ENCODE measurements at regions not wholly inside any gene's neighbourhood (a gene's known extent, or its start where the extent isn't known, plus 50 kb on each side); places are given as distances from the start of the nearest gene placed in this dataset.

DNA sequence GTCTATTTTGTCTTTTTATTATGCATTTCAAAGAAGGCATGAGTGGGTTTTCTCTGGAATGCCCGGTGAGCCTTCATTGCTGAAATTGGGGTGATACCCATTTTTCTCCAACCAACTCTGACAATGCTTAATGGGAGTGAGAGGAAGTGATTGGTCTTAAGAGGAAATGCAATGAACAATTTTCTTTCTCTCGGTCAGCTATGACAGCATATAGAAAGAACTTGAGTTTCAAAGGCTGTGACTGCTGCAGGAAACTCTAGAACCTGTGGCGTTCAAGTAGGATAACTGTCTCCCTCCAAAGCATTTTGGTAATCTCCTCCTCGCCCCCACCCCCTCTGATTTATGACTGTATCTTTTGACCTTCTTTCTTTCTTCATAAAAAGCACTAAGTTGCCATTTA lies 155.9 kb downstream of the LYPLAL1 start:
- Histone ChIP-seq H3K4me3 (ENCODE audit: insufficient read depth, low read length, poor library complexity, severe bottlenecking) (no peak overlapping the region), H3K4me2 (ENCODE audit: low read depth, low read length, poor library complexity, severe bottlenecking) (no peak overlapping the region), H3K27ac (ENCODE audit: low read depth, low read length) (no peak overlapping the region), H3F3A (ENCODE audit: insufficient read depth) (no peaks in the 10 kb centered on the region), H3K9me2 (replicated peaks; ENCODE audit: insufficient read depth, low read length) (no peaks in the 10 kb centered on the region), H3K36me3 (ENCODE audit: low read length) (no peaks in the 10 kb centered on the region), H3K27me3 (ENCODE audit: low read length) (no peaks in the 10 kb centered on the region), H3K79me2 (ENCODE audit: insufficient read depth, low read length) (no peaks in the 10 kb centered on the region), H4K20me1 (ENCODE audit: low read depth, low read length) (no peaks in the 10 kb centered on the region), H3K9me3 (ENCODE audit: insufficient read depth, low read length) (no peaks in the 10 kb centered on the region), H2AFZ (ENCODE audit: low read depth, low read length, severe bottlenecking) (no peak overlapping the region), H3K9ac (ENCODE audit: low read length) (no peak overlapping the region)
- TF ChIP-seq, protein P1, sequence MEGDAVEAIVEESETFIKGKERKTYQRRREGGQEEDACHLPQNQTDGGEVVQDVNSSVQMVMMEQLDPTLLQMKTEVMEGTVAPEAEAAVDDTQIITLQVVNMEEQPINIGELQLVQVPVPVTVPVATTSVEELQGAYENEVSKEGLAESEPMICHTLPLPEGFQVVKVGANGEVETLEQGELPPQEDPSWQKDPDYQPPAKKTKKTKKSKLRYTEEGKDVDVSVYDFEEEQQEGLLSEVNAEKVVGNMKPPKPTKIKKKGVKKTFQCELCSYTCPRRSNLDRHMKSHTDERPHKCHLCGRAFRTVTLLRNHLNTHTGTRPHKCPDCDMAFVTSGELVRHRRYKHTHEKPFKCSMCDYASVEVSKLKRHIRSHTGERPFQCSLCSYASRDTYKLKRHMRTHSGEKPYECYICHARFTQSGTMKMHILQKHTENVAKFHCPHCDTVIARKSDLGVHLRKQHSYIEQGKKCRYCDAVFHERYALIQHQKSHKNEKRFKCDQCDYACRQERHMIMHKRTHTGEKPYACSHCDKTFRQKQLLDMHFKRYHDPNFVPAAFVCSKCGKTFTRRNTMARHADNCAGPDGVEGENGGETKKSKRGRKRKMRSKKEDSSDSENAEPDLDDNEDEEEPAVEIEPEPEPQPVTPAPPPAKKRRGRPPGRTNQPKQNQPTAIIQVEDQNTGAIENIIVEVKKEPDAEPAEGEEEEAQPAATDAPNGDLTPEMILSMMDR (IDR thresholded peaks at IDR 0.05; ENCODE audit: insufficient read depth, low read length, poor library complexity, severe bottlenecking): no peak
- no peak for TF ChIP-seq EZH2phosphoT487 (conservative IDR thresholded peaks at IDR 0.05; ENCODE audit: low read length)

DNA sequence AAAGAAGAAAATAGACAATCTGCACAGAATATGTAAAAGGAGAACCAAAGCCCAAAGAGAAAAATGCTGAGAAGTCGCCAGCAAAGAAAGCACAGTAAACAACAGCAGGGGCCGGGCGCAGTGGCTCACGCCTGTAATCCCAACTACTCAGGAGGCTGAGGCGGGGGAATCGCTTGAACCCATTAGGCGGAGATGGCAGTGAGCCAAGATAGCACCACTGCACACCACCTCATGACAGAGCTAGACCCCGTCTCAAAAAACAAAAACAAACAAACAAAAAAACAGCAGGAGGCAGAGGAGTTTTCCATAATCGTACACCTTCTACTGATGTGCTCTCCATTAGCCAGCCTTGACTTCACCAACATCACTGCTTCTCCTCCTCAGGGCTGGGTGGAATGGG lies 153.2 kb downstream of the LYPLAL1 start:
- no peaks in the 10 kb centered on the region for H3K79me2 ChIP-seq (ENCODE audit: insufficient read depth, low read length)
- H3F3A ChIP-seq (ENCODE audit: insufficient read depth): no peaks in the 10 kb centered on the region
- H3K9me2 ChIP-seq (replicated peaks; ENCODE audit: insufficient read depth, low read length): no peaks in the 10 kb centered on the region
- no peak overlapping the region for H3K4me2 ChIP-seq (ENCODE audit: low read depth, low read length, poor library complexity, severe bottlenecking)
- H3K9ac ChIP-seq (ENCODE audit: low read length): no peak overlapping the region
- TF ChIP-seq, protein P1 (IDR thresholded peaks at IDR 0.05; ENCODE audit: insufficient read depth, low read length, poor library complexity, severe bottlenecking): no peak
- no peak for TF ChIP-seq EZH2phosphoT487 (conservative IDR thresholded peaks at IDR 0.05; ENCODE audit: low read length)
- no peak overlapping the region for H2AFZ ChIP-seq (ENCODE audit: low read depth, low read length, severe bottlenecking)
- no peaks in the 10 kb centered on the region for H3K27me3 ChIP-seq (ENCODE audit: low read length)
- no peak overlapping the region for H3K27ac ChIP-seq (ENCODE audit: low read depth, low read length)
- no peak overlapping the region for H3K4me3 ChIP-seq (ENCODE audit: insufficient read depth, low read length, poor library complexity, severe bottlenecking)
- H4K20me1 ChIP-seq (ENCODE audit: low read depth, low read length): no peaks in the 10 kb centered on the region
- H3K9me3 ChIP-seq (ENCODE audit: insufficient read depth, low read length): no peaks in the 10 kb centered on the region
- no peaks in the 10 kb centered on the region for H3K36me3 ChIP-seq (ENCODE audit: low read length)

DNA sequence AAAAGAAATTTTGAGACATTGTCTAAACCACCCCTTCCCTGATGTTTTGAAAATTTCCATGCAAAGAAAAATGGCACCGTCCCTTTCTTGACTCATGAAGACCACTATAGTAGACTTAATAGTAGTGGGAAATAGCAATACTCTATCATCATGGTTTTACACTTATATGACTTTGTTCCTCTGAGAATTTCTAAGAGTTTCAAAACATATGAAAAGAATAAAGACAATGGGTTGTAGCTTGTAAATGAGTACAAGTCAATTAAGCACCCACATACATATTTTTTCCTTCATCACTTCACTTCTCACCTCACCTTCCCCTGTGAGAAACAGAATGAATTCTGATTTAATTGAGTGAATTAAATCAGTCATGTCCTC lies 151.7 kb downstream of the LYPLAL1 start:
- Histone ChIP-seq H3K27ac (ENCODE audit: low read depth, low read length) (no peak overlapping the region), H3K79me2 (ENCODE audit: insufficient read depth, low read length) (no peaks in the 10 kb centered on the region), H3K9me2 (replicated peaks; ENCODE audit: insufficient read depth, low read length) (no peaks in the 10 kb centered on the region), H3K9me3 (ENCODE audit: insufficient read depth, low read length) (no peaks in the 10 kb centered on the region), H3K27me3 (ENCODE audit: low read length) (no peaks in the 10 kb centered on the region), H3K36me3 (ENCODE audit: low read length) (no peaks in the 10 kb centered on the region), H3F3A (ENCODE audit: insufficient read depth) (no peaks in the 10 kb centered on the region), H3K4me3 (ENCODE audit: insufficient read depth, low read length, poor library complexity, severe bottlenecking) (no peak overlapping the region), H3K4me2 (ENCODE audit: low read depth, low read length, poor library complexity, severe bottlenecking) (no peak overlapping the region), H4K20me1 (ENCODE audit: low read depth, low read length) (no peaks in the 10 kb centered on the region), H3K9ac (ENCODE audit: low read length) (no peak overlapping the region), H2AFZ (ENCODE audit: low read depth, low read length, severe bottlenecking) (no peak overlapping the region)
- TF ChIP-seq, protein P1 (IDR thresholded peaks at IDR 0.05; ENCODE audit: insufficient read depth, low read length, poor library complexity, severe bottlenecking): no peak
- TF ChIP-seq EZH2phosphoT487 (conservative IDR thresholded peaks at IDR 0.05; ENCODE audit: low read length): no peak
